ENCODE measurements at regions not wholly inside any gene's neighbourhood (a gene's known extent, or its start where the extent isn't known, plus 50 kb on each side); places are given as distances from the start of the nearest gene placed in this dataset.

DNA sequence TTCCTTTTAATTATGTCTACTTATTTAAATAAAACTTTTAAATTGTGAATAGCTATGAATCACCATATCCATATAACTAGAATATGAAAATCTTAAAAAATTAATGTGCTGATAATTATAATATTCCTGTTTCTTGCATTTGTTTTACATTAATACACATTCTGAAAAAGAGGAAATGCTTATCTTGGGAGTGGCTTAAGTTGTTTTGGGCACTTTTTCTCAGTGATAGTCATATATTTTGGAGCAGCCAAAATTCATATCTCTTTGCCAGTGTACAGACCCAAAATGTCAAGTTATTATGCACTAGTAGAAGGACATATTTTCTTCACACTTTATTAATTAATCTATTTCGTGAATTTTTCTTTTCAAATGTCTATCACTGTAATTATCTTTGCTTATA is 838.5 kb downstream of the USP25 start:
- no peak for DNase-seq

DNA sequence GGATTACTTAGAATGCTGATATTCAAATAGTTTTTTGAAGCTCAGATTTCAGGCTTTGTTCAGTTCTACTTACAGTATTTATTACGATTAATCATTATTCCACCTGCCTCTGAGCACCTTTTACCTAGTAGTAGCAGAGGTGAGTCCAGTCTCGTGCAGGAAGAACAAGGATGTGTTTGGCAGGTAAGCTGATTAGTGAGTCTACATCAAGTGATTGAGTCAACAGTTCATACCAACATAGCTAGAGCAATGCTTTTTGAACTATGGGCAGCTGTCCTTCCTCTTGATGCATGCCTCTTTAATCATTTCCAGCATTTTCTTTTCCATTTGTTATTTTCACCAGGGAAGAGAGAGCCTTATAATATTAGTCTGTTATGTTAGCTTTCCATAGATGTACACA is 838.9 kb downstream of the USP25 start:
- DNase-seq: no peak

DNA sequence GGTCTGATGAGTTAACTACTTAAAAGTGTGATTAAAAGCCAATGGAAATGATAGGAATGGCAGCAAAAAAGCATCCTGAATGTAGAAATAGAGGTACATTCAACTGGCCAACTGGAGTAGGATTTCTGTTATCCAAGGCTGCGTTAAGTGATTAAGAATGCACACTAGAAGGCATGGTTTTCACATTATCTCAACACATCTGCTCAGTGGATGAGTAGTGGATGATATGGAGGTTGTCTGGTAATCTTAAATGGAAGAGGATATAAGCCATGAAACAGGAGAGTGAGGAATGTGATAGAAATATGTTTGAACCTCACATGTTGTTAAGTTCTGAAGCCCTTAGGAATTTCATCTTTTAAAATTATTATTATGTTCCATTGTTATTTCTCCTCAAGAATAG is 839.9 kb downstream of the USP25 start:
- DNase-seq: peak; percentile 37

DNA sequence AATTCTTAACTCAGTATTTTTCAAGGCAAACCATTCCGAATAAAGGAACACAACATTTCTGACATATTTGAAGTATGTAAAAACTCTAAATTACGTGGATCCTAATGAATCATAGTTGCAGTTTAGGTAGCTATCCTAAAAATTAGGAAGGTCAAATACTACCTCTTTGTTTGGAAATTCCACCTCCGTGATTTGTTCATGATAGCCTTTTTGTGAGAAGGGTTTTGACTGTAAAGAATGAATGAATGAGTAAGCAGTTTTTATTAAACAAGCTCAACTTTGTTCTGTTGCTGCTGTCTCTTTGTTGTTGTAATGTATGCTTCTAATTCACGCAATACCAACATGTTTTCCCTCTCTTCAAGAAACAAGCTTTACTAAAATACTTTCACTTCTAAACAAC is 840.4 kb downstream of the USP25 start:
- DNase-seq: no peak

DNA sequence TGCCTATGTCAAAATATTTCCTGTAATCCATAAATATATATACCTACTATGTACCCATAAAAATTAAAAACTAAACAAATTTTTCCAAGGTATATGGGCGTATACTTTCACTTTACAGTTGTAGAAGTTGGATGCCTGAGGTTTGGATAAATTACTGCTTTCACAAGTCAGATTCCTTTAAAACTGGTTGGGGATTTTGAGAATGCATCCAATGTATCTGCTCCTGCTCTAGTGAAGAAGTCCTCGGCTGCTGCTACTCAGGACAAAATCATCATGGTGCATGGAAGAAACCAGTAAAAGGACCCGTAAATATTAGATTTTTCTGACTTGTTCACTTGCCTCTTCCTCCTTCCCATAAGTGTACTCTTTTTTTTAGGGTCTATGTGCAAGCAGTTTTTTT is 841.1 kb downstream of the USP25 start:
- no peak for DNase-seq

DNA sequence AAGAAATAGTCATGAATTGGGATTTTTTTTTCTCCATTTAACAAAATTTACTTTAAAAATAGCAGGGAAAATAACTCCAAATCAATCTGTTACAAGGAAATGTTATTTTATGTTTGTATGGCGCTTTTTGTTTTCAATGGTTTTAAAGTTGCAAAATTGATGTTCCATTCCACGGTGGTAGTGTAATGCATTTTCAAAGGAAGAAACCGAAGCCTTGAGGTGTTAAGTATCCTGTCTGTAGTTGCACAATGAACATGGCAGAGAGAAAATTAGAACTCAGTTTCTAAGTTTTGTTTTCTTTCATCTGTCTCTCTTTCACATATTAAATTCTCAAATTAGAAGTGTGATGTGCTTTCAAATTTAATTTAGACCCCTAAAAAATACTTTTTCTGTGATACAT is 841.8 kb downstream of the USP25 start:
- DNase-seq: no peak

DNA sequence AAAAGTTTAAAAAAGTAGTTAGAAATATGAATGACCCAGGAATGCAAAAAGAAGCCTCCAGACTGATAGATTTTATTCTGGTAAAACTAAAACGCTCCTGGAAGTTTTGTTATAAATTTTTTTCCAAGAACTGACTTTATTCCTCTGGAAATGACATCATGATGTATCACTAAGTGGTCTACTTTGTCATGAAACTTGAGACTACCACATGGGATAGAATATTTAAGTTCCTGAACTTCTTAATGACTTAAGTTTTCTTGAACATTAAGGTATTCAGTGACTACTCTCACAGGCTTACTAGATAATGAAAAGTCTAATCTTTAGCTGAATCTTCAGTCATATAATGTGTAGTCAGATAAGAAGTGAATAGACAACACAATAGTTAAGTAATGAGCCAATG is 842.2 kb downstream of the USP25 start:
- DNase-seq: no peak

DNA sequence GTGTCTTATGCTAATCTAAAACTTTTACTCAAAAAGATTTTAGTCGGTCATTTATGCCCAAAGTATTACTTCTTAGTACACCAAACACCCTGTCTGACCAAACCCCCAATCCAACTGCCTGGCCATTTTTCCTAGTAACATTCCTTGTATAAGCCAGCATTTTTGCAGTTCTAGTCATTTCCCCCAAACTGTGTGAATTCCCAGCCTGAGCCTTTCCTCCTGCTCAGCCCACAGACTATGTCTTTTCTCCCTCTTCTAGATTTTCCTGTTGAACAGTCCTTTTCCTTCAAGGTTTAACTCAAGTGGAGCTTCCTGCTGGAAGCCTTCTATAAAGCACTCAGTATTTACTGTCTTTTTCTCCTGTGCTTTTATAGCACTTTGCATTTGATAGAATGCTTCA is 843.8 kb downstream of the USP25 start:
- DNase-seq: peak; percentile 38

DNA sequence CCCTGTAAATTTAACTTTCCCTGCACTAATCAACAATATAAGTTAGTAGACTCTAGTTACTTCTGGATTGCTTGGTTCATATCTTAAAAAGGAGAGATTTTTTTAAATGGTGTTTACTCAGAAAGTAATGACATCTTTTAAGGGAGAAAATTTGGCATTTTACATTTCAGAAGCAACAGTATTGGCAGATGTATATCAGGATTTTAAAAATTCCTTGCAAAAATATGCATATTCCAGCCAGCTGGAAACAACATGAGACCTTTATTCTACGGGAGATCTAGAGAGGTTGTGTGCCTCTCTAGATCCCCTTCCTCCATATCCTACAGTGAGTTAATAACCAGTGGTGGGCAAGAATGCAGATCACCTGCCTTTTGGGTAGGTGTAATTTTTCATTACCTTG is 848.2 kb downstream of the USP25 start:
- DNase-seq: no peak

DNA sequence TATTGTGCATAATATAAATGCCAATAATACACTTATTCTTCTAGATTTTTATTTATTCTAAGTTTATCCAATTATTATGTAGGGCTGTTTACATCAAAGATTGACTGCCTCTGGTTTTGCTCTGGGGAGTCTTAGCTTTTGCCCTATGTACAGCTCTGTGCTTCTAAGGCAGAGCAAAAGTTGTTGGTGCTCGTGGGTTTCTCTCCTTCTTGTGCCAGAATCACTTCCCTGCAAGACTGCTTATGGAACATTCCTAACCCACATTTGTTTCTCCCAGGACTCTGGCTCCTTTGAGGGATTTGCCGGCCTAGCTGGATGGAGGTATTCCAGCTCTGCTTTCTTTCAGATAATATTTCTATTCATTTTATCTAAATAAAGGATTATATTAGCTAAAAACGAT is 849.1 kb downstream of the USP25 start:
- DNase-seq: no peak

DNA sequence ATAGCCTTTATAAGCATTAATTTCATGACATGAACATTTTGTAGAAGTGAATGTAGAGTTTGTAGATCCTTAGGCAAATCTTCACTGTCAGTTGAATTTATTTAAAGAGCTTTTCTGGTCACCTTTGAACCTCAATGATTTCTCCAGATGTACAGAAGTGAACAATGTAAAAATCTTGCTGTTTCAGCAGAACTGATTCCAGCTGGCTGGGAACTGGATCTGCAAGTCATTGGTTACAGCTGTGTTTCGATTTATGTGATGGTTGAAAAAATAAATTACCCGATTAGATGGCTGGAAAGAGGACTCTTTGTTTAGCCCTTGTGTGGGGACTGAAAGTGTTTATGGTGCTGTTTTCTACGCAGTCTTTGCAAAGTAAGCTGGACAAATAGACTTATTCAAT is 849.8 kb downstream of the USP25 start:
- no peak for DNase-seq

DNA sequence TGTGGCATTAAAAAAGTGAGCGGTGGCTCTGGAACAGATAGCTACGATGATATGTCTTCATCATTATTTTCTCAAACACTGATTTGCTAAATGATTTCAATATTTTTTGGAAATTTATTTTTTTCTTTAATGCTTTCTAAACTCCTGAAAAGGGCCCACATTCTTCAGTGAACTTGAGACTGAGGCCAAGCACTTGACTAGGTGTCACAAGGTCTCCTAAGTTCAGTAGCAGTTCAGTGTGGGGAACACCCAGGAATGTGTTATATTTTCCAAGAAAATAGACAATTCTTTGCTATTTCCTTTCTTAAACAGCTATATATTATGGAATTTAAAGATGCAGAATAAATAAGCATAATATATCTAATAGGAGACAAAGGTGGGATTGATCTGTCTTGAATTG is 850.9 kb downstream of the USP25 start:
- DNase-seq: no peak

DNA sequence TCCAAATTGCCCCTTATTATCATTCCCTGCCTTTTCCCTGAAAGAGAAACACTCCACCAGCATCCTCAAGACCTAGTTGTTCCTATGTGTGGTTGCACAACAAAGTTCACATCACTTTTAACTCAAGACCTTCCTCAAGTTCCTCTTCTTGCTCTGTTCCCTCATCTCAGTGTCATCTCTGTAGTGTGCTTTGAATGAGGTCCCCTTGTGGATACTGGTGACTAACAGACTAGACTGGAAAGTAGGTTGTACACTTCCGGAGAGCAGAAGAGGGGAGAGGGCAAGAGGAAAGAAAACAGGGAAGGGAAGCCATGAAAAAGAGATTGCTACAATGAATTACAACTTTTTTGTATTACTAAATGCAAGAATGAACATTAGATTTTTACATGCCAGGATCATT is 853.8 kb downstream of the USP25 start:
- DNase-seq: no peak

DNA sequence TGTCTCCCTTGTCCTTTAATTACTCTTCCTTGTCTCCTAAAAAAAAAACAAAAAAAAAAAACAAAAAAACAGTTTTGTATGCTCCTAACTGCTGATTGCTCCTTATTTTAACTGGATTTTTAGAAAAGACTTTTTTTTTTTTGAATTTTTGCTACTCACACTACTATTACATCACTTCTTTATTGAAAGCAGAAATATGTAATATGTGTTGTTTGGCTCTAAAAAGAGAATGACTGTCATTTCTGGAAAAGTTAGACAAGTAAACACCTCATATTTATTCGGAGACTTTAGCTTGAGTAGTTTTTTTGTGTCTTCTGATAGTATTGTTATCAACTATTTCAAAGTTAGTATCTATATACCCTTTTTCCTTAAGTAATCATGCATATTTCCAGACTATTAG is 855.0 kb downstream of the USP25 start:
- no peak for DNase-seq

DNA sequence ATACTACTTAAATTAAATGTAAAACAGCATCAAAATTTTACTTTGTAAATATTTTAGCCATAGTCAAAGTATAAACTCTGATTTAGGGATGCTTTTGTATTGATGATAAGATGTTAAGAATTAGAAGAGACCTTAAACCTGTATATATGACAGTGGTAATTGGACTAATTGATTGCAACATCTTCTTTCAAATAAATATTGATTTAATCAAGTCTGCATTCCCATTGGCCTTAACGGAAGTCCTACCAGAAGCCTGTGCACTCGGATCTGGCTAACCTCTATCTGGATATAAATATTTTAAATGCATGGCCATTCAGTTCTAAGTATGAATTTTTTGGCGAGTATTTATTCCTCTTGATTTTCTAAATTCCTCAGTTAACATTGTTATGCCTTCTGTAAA is 856.1 kb downstream of the USP25 start:
- no peak for DNase-seq

DNA sequence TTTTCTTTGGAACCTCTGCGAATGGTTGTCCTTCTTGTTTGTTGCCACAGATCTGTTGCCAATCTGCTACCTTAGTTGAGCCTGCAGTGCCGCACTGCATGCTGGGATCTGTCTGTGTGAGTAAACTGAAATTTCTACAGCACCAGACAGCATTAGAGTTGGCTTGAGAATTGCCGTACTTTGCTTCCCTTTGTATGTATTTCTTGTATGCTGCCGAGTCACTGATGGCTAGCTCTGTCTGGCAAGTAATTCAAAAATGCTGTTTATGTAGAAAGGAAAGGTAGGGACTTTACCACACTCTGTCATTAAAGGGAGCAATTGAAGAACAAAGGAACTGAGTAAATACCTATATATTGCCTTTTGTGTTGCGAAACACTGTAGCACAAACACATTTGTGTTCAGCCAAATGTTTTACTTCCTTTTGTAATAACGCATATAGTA is 857.4 kb downstream of the USP25 start:
- DNase-seq: peak; percentile 45

DNA sequence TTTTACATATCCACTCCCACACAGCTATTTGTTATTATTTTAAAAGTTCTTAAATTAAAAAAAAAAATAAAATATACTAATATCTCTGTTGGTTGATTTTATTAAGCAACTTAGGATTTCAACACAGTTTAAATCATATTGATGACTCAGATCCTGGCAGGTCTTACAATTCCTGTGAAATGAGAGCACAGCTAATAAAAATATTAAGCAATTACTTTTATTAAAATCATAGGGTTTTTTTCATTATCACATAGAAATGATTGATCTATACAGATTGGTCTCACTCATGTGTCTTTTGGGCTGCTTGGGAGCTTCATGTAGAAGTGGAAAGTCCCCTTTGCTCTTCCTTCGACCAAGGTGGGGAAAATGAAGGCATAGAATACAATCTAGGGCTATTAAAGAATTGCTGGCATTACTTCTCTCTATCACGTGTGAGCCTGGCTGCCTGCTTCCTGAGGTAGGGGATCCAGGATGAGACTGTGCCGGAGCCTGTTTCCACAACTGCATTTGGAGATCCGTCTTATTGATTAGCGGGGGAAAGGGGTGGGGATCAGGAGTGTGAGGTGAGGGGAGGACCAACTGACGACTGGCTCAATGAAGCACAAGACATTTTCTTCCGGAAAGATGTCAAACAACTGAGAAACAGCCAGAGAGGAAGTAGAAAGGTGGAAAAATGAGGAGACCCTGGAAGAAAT is 858.0 kb downstream of the USP25 start:
- peak; percentile 57 for DNase-seq

DNA sequence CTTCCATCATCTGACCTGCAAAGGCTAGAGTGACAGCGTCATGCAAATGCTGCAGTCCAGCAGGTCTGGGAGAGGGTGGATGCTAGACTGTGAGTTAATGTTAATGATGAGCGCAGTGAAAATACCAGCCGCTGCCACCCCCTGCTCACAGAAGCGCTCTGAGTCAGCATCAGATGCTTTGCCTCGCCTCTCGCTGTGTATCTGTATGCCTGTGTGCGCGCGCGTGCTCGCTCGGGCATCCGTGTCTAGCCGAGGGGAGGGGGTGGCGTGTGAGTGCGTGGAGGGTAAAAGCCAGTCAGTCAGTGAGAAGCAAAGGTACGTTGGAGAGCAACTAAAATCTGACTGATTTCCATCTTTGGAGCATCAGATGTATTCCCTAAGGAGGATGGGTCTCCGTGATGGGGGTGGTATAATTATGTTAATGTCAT is 858.7 kb downstream of the USP25 start:
- peak; percentile 86 for DNase-seq

DNA sequence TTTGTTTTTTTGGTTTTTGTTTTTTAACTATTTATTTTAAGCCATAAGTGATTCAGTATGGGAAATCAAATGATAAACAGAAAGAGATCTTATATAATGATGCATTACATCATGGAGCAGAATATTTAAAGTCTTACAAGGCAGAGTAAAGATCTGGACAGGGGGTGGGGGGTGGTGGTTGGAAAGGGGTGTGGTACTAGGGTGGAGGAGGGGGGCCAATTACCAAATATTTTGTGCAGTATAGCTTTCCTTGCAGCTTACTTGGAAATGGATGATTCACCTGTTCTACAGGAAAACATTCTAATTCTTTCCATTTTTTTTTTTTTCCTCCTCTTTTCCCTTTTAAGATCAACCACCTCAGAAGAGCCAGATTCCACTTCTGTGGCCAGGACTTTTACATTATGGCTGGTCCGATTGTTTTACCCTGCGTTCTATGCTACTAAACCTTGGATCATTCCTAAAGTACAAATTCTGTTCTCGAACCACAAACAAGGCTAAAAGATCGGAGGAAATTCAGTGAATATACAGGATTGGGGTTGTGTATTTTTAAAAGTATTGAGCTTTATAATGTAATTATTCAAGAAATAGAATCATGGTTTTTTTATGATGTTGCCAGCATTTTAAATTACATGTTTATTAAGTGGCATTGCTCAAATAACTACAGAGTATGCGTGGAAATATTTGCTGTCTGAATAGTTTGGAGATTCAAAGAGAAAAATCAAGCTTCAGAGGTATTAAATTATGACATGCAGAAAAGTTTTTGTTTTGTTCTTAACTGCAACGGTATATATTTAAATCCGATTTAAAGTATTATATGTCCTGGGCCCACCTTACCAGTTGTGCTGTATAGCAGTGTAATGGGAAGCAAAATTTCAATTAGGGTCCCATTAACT is 859.5 kb downstream of the USP25 start:
- DNase-seq: no peak

DNA sequence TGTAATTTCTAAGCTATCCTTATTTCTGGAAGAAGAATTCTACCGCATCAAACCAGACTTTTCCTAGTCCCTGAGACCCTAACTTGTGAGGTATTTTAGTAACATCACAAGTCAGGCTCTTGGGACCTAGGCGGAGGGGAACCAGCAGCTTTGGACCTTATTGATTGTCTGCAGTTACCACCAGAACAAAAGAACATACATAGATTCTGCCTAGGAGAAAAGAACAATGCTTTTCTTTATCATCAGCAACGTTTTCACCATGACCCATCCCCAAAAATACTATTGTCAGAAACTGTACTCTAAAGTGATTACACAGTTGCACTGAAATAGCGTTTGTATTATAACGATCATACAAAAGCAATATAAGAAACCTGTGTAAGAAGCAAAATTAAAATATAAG is 860.4 kb downstream of the USP25 start:
- DNase-seq: no peak

DNA sequence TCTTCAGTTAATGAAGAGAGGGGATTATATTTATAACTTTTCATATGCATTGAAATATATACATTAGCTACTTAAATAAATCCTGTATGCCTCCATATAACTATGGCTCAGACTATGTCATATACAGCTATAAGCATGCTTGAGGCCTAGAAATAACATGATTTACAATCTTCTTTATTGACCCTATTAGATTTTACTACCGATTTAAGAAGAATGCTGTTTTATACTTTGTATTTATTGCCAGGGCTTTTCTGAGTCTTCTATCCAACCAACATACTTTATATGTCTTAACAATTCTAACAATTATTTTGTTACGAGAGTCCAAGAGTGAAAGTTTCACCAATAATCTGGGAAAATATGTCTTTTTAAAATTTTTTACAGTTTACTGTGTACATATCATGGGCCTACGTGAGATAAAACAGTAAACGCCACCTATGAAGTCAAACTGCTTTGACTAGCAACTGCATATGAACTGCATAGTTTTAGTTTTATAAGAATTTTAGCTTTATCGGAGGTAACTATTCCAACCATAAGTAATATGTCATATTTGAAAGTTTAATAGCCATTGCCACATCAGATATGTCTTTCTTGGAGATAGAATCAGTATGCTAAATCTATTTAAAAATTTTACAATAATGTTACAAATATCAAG is 861.0 kb downstream of the USP25 start:
- DNase-seq: no peak

DNA sequence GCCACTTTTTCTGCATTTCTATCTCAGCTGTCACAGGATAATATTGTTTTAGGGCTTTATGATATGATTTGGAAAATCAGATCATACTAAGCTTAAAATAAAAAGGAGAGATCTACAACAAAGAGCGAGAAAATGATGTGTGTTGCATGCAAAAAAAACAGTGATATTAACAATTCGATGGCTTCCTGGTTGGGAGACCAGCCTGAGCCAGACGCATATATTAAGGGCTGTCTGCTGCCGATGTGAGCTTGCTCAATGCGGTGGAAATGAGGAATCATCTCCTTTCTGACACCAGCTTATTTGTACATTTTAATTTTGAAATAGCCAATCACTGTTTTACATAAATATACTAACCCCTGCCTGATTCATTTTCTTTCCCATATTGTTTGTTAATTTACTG is 862.6 kb downstream of the USP25 start:
- DNase-seq: no peak

DNA sequence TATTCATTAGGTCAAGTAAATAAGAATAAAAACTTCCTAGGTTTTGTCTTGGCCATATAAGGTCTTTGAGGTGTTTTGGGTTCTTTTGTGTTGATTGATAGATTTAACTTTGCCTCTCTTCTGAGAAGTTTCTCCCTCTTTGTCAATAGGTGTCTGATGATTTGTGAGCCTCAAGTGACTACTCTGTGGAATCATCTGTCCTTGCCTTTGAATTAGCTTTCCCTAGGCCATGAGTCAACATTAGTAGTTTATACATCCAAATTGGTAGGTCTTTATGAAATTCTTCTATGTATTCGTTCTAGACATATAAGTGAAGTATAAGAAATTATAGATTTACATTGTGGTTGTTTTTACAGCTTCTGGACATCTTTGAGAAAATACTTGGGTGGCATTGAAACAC is 864.4 kb downstream of the USP25 start:
- no peak for DNase-seq

DNA sequence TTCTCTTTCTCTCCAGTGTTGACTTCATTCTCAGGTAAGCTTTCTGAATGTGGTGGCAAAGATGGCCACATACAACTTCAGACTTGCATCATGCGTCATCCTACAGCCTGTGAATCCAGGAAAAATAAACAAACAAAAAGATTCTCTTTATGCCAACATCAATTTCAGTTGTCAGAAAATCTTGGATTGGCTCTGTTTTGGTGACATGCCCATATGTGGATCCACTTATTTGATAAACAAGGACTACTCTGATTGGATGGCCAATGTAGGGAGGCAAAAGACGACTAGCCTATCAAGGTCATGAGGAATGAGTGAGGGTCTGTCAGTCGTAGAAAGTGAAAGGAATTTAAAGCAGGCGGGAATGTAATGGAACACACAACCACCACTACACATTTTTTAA is 866.6 kb downstream of the USP25 start:
- DNase-seq: no peak
